ENCODE measurements at regions not wholly inside any gene's neighbourhood (a gene's known extent, or its start where the extent isn't known, plus 50 kb on each side); places are given as distances from the start of the nearest gene placed in this dataset.

- no peak for DNase-seq (ENCODE audit: low spot score)
These were observed 82.1 kb downstream of the EFNB1 start for GRCh38 chrX:68910731-68911428.

GRCh38 chrX:68909945-68910344 is 81.1 kb downstream of the EFNB1 start:
- WGBS: 78% methylated on average over 2 of the region's 2 CpGs
- H3K27ac ChIP-seq (ENCODE audit: low read depth in 1 of 2, low read length in 2 of 2): no peak overlapping the region
- H3K9ac ChIP-seq (ENCODE audit: low read depth in 1 of 2, low read length in 2 of 2): no peak overlapping the region
- H3K27me3 ChIP-seq (ENCODE audit: control insufficient read depth in 4 of 4, insufficient read depth in 4 of 4, low read length in 3 of 4): no peaks in the 10 kb centered on the region
- no peaks in the 10 kb centered on the region for H3K9me3 ChIP-seq (ENCODE audit: control insufficient read depth in 4 of 4, low read length in 3 of 4)
- no peak overlapping the region for H3K4me3 ChIP-seq (ENCODE audit: low read depth in 1 of 3, low read length in 3 of 3)
- TF ChIP-seq REST (IDR thresholded peaks at IDR 0.05) (no peak), HNF4A (conservative IDR thresholded peaks at IDR 0.05) (no peak), CTCF (IDR thresholded peaks at IDR 0.05; ENCODE audit: low read depth, low read length, missing input control) (no peak), NR2F2 (IDR thresholded peaks at IDR 0.05) (no peak)
- DNase-seq (ENCODE audit: low spot score): no peak
- no peaks in the 10 kb centered on the region for H3K36me3 ChIP-seq (ENCODE audit: control insufficient read depth in 4 of 4, insufficient read depth in 3 of 4, low read depth in 1 of 4, low read length in 3 of 4)
- no peaks in the 10 kb centered on the region for H3K4me1 ChIP-seq (ENCODE audit: control insufficient read depth in 4 of 4, insufficient read depth in 4 of 4, low read length in 3 of 4)

More at GRCh38 chrX:68910731-68911428, 82.1 kb downstream of the EFNB1 start:
- TF ChIP-seq ATF3 (IDR thresholded peaks at IDR 0.05) (no peak), HNF4A (conservative IDR thresholded peaks at IDR 0.05) (no peak), FOXA1 (IDR thresholded peaks at IDR 0.05) (no peak), MAX (IDR thresholded peaks at IDR 0.05) (no peak)
- Histone ChIP-seq H3K27me3 (ENCODE audit: control insufficient read depth in 4 of 4, insufficient read depth in 4 of 4, low read length in 3 of 4) (no peaks in the 10 kb centered on the region), H3K9ac (ENCODE audit: low read depth in 1 of 2, low read length in 2 of 2) (no peak overlapping the region), H3K9me3 (ENCODE audit: control insufficient read depth in 4 of 4, low read length in 3 of 4) (no peaks in the 10 kb centered on the region), H3K4me3 (ENCODE audit: low read depth in 1 of 3, low read length in 3 of 3) (no peak overlapping the region), H3K27ac (ENCODE audit: low read depth in 1 of 2, low read length in 2 of 2) (no peak overlapping the region), H3K4me1 (ENCODE audit: control insufficient read depth in 4 of 4, insufficient read depth in 4 of 4, low read length in 3 of 4) (no peaks in the 10 kb centered on the region), H3K36me3 (ENCODE audit: control insufficient read depth in 4 of 4, insufficient read depth in 3 of 4, low read depth in 1 of 4, low read length in 3 of 4) (no peaks in the 10 kb centered on the region)
- 90% methylated on average over 3 of the region's 3 CpGs for WGBS

- no peak for DNase-seq (ENCODE audit: low spot score)
- no peak overlapping the region for H3K4me3 ChIP-seq (ENCODE audit: low read depth in 1 of 3, low read length in 3 of 3)
- no peaks in the 10 kb centered on the region for H3K4me1 ChIP-seq (ENCODE audit: control insufficient read depth in 4 of 4, insufficient read depth in 4 of 4, low read length in 3 of 4)
- no peaks in the 10 kb centered on the region for H3K9me3 ChIP-seq (ENCODE audit: control insufficient read depth in 4 of 4, low read length in 3 of 4)
- TF ChIP-seq REST (IDR thresholded peaks at IDR 0.05) (no peak), NR2F2 (IDR thresholded peaks at IDR 0.05) (no peak), EGR1 (IDR thresholded peaks at IDR 0.05; ENCODE audit: low read depth in 2 of 2) (no peak), TAF1 (conservative IDR thresholded peaks at IDR 0.05) (no peak), SP1 (IDR thresholded peaks at IDR 0.05) (no peak), RAD21 (IDR thresholded peaks at IDR 0.05) (no peak), FOXA1 (IDR thresholded peaks at IDR 0.05) (no peak), JUND (IDR thresholded peaks at IDR 0.05) (no peak), FOXA2 (IDR thresholded peaks at IDR 0.05) (no peak), ZBTB33 (IDR thresholded peaks at IDR 0.05) (no peak)
- no peak overlapping the region for H3K27ac ChIP-seq (ENCODE audit: low read depth in 1 of 2, low read length in 2 of 2)
- H3K9ac ChIP-seq (ENCODE audit: low read depth in 1 of 2, low read length in 2 of 2): no peak overlapping the region
- H3K36me3 ChIP-seq (ENCODE audit: control insufficient read depth in 4 of 4, insufficient read depth in 3 of 4, low read depth in 1 of 4, low read length in 3 of 4): no peaks in the 10 kb centered on the region
- no peaks in the 10 kb centered on the region for H3K27me3 ChIP-seq (ENCODE audit: control insufficient read depth in 4 of 4, insufficient read depth in 4 of 4, low read length in 3 of 4)
- 95% methylated on average over 5 of the region's 5 CpGs for WGBS
These were observed 79.2 kb downstream of the EFNB1 start for GRCh38 chrX:68908071-68908470.

Measured in liver (tissue), 8 donors.